ENCODE measurements at regions not wholly inside any gene's neighbourhood (a gene's known extent, or its start where the extent isn't known, plus 50 kb on each side); places are given as distances from the start of the nearest gene placed in this dataset.

GRCh38 chr6:8906699-8907098 lies 471.4 kb upstream of the SLC35B3 start:
- TF ChIP-seq CTCF (IDR thresholded peaks at IDR 0.05 in 8 of 11, conservative IDR thresholded peaks at IDR 0.05 in 3 of 11) (no peak), POLR2A (IDR thresholded peaks at IDR 0.05) (no peak)

All from spleen (tissue), 7 donors.